ENCODE measurements at regions not wholly inside any gene's neighbourhood (a gene's known extent, or its start where the extent isn't known, plus 50 kb on each side); places are given as distances from the start of the nearest gene placed in this dataset.

DNA sequence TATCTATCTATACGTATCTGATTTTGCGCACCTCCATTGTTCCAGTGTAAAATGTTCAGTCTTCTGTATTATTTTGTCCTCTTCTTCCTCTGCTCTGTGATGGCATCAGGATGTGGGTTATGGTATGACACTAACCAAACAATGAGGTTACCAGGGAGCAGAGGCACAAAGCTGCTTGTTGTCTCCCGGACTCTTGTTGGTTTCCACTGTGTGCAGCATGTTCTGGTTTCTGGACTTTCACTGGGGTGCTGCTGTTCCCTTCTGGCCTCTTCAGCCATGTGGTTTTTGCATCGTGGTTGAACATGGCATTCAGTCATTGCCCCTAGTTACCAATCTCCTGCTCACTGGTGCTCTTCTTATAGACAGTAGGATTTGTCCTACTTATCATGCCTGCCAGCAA is 665.9 kb downstream of the CBLN2 start:
- DNase-seq, result no peak

- no peak for DNase-seq
Measured at GRCh38 chr18:71873695-71874094, 670.4 kb downstream of the CBLN2 start.

GRCh38 chr18:71865888-71866287 is 678.3 kb downstream of the CBLN2 start:
- DNase-seq, result no peak

- no peak for DNase-seq
Measured at GRCh38 chr18:71850602-71851001, 693.5 kb downstream of the CBLN2 start.

- DNase-seq, result no peak
Measured at GRCh38 chr18:71849407-71849806, 694.7 kb downstream of the CBLN2 start.

DNA sequence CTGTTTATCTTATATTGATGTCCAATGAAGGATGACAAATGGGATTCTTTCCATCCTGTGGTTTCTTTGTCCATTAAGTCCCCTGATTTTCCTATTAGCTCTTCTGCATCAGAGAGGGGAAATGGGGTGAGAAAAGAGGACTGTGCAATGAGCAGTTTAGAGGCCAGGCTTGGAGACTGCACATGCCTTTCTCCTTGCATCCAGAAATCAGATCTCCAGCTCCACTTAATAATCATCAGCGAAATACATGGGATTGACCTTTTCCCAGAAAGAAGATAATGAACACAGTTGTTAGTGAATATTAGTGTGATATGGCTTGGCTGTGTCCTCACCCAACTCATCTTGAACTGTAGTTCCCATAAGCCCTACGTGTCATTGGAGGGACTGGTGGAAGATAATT is 697.4 kb downstream of the CBLN2 start:
- DNase-seq, result no peak

DNA sequence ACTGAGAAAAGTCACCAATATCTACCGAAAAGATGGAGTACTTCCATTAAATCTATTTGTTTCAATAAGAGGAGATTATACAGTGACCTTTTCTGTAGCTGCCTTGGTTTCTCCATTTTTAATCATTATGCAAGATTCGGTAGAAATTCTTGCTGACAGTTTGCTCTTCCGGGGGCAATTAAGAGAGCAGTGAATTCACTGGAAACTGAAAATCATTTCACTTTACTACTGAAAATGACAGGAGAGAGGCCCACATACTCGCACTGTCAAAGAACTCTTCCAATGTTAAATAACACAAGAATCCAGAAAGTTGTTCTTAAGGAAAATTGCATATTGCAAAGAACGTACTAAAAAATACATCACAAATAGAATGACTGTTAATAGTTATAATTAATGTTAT is 699.3 kb downstream of the CBLN2 start:
- DNase-seq, result no peak

GRCh38 chr18:71842666-71843065 is 701.5 kb downstream of the CBLN2 start:
- DNase-seq, result no peak

DNA sequence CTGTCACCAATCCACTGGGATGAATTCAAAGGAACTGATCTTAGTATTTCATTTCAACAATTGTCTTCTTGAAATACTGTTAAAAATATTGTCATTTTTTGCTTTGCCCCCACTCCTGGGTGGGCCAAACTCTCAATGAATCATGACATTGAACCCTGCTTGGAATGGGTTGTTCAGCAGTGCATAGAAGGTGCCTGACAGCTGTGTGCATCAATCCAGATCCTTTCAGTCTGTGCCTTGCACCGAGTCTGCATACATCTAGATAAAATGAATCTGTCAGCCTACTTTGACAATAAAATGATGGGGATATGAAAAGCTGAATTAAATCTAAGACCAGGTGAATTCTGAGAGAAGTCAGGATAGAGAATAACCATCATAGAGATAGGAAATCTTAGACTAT is 706.6 kb downstream of the CBLN2 start:
- no peak for DNase-seq

DNA sequence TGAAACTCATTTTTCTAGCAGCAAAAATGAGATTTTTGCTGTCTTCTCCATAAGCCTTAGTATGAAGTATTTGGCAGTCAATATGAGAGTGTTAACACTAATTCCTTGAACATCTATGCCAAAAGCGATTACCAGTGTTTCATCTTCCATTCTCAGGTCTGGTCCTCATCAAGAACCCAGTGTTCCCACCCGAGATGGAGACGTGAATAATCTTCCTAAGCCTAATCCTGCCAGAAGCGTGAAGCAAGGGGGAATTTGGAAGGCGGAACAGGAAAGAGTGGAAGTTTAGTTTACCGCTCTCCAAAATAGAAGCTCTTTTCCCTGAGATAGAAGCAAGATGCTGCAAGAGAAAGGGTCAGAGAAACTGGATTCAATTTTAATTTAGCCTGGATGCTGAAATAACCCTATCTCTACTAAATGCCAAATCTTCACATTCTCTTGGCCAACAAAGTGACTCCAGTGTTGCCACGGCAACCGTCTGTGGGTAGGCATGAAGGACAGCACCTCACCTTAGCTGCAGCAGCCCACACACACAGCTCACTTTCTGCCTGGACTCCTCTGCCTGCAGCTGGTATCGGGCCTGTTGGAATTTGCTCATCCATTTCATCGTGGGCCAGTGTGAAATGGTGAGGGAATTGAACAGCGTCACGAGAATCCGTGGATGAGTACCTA is 711.1 kb downstream of the CBLN2 start:
- no peak for DNase-seq

GRCh38 chr18:71831039-71831438 is 713.1 kb downstream of the CBLN2 start:
- DNase-seq, result no peak

DNA sequence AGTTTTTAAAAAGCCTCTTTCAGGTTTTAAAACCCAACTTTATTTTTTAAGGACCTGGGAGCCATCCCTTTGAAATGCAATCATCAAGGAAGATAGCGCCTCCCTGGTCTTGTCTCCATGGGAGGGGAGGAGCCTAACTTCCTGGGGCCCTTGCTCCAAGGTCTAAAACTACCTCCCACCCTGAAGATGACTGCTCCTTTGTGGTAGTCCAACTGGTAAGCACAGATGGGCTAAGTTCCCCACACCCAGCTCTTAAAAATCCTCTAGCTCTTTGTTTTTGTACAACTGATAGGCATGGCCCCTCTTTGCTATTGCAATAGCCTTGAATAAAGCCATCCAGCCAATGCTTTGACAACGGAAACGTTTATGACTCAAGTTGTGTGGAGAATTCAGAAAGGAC is 716.8 kb downstream of the CBLN2 start:
- no peak for DNase-seq

DNA sequence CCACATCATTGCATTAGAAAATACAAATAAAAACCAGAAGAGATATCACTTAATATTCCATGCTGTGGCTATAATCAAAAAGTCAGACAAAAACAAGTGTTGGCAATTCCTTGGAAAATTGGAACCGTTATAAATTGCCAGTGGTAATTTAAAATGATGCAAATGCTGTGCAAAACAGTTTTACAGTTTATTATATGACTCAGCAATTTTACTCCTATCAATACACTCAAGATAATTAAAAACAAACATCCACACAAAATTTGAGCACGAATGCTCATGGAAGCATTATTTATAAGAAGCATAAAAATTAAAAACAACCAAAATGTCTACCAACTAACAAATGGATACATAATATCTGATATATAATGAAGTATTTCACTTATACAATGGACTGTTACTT is 728.8 kb downstream of the CBLN2 start:
- no peak for DNase-seq

DNA sequence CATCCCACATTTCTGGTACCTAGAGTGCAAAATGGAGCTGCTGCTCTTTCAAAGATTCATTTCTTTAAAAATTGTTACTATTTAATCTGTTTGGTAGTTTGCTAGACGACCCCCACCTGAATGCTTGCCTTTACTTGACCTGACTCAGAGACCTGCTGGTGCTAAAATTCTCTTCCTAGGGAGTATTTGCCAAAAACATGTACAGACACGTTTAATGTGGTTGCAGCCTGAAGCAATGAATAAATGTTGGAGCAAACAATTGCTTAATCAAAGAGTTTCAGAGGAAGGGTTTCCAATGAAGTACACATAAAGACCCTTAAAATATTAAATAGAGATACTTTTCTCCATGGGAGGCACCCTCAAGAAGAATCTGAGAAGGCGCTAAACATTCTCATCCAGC is 734.4 kb downstream of the CBLN2 start:
- no peak for DNase-seq

GRCh38 chr18:71808616-71809015 is 735.5 kb downstream of the CBLN2 start:
- DNase-seq, result no peak

DNA sequence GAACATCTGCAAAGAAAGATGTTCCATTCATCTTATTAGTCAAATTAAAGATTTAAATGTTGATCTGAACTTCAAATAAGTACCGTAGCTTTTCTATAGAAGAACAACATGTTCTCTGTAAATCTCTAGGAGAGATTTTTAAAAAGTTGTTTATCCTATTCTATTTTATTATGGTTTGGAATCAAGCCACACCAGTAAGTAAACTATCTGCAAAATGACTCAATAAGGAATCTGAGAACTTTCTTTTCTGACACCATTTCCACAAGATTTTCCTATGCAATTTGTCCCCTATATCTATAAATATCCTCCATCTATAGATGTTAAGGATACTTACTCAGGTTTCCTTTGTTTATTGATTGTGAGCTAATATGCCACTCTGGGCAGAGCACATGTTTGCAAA is 736.6 kb downstream of the CBLN2 start:
- DNase-seq, result no peak

DNA sequence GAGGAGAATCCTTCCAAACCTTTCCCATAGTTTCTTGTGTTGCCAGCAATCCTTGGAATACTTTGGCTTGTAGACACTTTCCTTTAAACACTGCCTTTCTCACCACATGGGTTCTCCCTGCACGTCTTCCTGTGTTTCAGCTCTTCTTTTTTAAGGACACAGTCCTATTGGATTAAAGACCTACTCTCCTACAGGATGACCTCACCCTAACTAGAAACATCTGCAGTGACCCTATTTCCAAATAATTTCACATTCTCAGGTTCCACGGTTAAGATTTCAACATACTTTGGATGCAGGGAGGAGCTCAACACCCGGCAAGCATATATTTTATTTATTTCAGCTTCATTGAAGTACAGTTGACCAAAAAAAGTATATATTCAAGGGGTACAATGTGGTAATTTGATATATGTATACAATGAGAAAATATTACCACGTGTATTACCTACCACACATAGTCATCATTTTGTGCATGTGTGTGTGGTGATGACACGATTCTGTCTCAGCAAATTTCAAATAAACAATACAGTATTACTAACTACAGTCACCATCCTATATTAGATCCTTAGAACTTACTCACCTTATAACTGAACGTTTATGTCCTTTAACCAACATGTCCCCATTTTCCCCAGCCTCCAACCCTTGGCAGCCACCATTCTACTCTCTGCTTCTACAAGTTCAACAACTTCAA is 745.0 kb downstream of the CBLN2 start:
- no peak for DNase-seq

GRCh38 chr18:71797554-71797953 is 746.6 kb downstream of the CBLN2 start:
- DNase-seq, result no peak

- DNase-seq, result no peak
Measured at GRCh38 chr18:71784777-71785176, 759.4 kb downstream of the CBLN2 start.

- no peak for DNase-seq
Measured at GRCh38 chr18:71760541-71760940, 783.6 kb downstream of the CBLN2 start.

GRCh38 chr18:71754246-71754645 is 789.9 kb downstream of the CBLN2 start:
- no peak for DNase-seq

GRCh38 chr18:71743634-71744033 is 800.5 kb downstream of the CBLN2 start:
- DNase-seq, result no peak

GRCh38 chr18:71729611-71730010 is 814.5 kb downstream of the CBLN2 start:
- no peak for DNase-seq

DNA sequence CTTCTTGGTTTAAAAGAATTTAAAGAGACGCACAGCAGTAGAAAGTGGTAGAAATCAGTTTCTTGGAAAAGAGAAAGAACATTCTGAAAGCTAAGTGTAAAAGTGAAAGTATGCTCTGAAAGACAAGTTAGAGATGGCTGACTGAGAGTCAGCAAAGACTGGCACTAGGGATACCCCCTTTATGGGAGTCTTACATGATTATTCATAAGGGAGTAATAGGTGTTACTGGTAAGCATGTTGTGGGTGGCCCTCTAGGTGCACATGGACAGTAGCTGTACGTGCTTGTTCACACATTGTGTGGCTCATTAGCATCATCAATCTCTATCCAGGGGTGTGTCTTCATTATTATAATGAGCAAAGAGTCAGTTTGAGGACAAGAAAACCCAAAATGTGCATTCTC is 816.2 kb downstream of the CBLN2 start:
- DNase-seq, result no peak

- no peak for DNase-seq
Measured at GRCh38 chr18:71725256-71725655, 818.9 kb downstream of the CBLN2 start.
